ENCODE measurements at regions not wholly inside any gene's neighbourhood (a gene's known extent, or its start where the extent isn't known, plus 50 kb on each side); places are given as distances from the start of the nearest gene placed in this dataset.

DNA sequence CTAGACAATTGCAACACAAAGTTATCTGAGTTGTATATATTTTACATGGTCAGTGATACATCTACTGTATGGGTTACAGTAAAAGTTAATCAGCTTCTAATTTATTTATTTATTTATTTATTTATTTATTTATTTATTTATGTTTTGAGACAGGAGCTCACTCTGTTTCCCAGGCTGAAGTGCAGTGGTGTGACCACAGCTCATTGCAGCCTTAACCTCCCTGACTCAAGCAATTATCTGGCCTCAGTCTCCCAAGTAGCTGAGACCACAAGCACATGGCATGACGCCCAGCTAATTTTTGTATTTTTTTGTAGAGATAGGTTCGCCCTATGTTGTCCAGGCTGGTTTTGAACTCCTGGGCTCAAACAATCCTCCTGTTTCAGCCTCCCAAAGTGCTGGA is 241.6 kb downstream of the PTPRC start:
- ChIA-PET POLR2A (ENCODE audit: low non-redundant PET) (no interaction called here), CTCF (no interaction called here)
- intact Hi-C loops (cut with micrococcal nuclease; ENCODE audit: unreplicated experiment): no loop called here
- no peaks in the 10 kb centered on the region for H3K9me3 ChIP-seq (ENCODE audit: low read depth, low read length, poor library complexity, severe bottlenecking)
- H3K4me1 ChIP-seq (ENCODE audit: insufficient read depth, low read length, poor library complexity, severe bottlenecking): peaks cover 55% of the 10 kb centered on the region
- no peak overlapping the region for H3K4me3 ChIP-seq (ENCODE audit: low read depth, low read length, poor library complexity, severe bottlenecking)
- H3K27ac ChIP-seq (ENCODE audit: low read depth, low read length, poor library complexity, severe bottlenecking): peak overlapping the region; percentile 71
- TF ChIP-seq EZH2 (IDR thresholded peaks at IDR 0.05; ENCODE audit: borderline replicate concordance, low read depth, low read length, poor library complexity, severe bottlenecking): no peak
- TF ChIP-seq, protein P1, sequence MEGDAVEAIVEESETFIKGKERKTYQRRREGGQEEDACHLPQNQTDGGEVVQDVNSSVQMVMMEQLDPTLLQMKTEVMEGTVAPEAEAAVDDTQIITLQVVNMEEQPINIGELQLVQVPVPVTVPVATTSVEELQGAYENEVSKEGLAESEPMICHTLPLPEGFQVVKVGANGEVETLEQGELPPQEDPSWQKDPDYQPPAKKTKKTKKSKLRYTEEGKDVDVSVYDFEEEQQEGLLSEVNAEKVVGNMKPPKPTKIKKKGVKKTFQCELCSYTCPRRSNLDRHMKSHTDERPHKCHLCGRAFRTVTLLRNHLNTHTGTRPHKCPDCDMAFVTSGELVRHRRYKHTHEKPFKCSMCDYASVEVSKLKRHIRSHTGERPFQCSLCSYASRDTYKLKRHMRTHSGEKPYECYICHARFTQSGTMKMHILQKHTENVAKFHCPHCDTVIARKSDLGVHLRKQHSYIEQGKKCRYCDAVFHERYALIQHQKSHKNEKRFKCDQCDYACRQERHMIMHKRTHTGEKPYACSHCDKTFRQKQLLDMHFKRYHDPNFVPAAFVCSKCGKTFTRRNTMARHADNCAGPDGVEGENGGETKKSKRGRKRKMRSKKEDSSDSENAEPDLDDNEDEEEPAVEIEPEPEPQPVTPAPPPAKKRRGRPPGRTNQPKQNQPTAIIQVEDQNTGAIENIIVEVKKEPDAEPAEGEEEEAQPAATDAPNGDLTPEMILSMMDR (conservative IDR thresholded peaks at IDR 0.05; ENCODE audit: low read depth, low read length): no peak
- no peaks in the 10 kb centered on the region for H3K27me3 ChIP-seq (replicated peaks; ENCODE audit: insufficient read depth, low read depth, low read length, poor library complexity)
- DNase-seq (ENCODE audit: low spot score): no peak
- H3K36me3 ChIP-seq (ENCODE audit: insufficient read depth, low read length, poor library complexity, severe bottlenecking): peaks cover 50% of the 10 kb centered on the region
- BruUV-seq (replicated peaks): no TSS peak

DNA sequence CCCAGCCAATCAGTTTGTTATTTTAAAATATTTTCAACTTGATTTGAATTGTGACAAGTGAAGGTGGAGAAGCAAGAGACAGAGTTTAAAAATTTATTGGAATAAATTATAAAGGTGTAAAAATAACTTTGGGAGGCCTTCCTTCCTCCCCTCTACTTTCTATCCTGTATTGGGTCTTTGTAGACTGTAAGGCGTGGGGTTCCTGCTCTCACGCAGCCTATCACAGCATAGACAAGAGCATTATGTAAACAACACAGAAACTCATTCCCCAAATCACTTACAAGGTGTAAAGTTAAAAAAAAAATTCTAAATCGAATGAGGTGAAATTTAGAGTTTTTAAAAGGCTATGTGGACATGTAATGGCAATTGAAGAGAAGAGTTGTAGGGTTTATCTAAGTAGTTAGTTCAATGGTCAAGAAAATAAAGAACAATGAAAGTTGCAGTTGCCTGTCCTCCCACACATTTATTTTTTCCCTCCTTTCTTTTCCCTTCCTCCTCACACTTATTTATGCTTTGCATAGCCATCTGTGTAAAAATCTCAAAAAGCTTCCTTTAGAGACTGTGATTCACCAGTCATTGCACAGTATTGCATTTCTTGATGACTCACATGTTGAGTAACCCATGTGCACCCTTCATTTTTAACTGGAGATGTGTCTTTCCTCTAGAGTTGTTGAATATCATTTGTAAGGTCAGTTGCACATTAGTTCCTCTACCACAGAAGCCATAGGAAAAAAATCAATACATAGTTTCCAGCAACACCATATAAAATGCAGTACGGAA is 242.2 kb downstream of the PTPRC start:
- TSS peak; percentile 1 for BruUV-seq (replicated peaks)
- CTCF ChIA-PET: no interaction called here
- peak overlapping the region; percentile 71 for H3K27ac ChIP-seq (ENCODE audit: low read depth, low read length, poor library complexity, severe bottlenecking)

DNA sequence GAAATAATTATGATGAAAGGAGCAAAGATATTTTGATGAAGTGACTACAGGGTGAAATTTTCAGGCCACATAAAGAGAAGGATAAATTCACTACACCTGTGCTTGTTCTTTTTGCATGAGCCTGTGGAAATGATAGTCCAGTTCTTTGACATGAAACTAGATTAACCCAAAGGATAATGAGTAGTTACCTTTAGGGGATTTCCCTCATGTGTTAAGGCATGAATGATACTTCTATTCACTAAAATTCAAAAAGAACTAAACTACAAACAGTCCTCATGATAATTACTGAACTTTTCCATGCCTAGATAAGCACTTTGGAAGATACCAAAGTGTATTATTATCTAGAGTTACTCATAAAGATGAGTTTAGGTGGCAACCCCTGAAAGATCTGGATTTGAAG is 244.3 kb downstream of the PTPRC start:
- Histone ChIP-seq H3K27ac (ENCODE audit: low read depth, low read length, poor library complexity, severe bottlenecking) (peak overlapping the region; percentile 25), H3K4me3 (ENCODE audit: low read depth, low read length, poor library complexity, severe bottlenecking) (no peak overlapping the region), H3K4me1 (ENCODE audit: insufficient read depth, low read length, poor library complexity, severe bottlenecking) (peaks cover 56% of the 10 kb centered on the region), H3K9me3 (ENCODE audit: low read depth, low read length, poor library complexity, severe bottlenecking) (no peaks in the 10 kb centered on the region), H3K36me3 (ENCODE audit: insufficient read depth, low read length, poor library complexity, severe bottlenecking) (peaks cover 44% of the 10 kb centered on the region), H3K27me3 (replicated peaks; ENCODE audit: insufficient read depth, low read depth, low read length, poor library complexity) (no peaks in the 10 kb centered on the region)
- intact Hi-C loops (cut with micrococcal nuclease; ENCODE audit: unreplicated experiment): no loop called here
- no TSS peak for BruUV-seq (replicated peaks)
- TF ChIP-seq, protein P1 (conservative IDR thresholded peaks at IDR 0.05; ENCODE audit: low read depth, low read length): no peak
- TF ChIP-seq EZH2 (IDR thresholded peaks at IDR 0.05; ENCODE audit: borderline replicate concordance, low read depth, low read length, poor library complexity, severe bottlenecking): no peak
- ChIA-PET CTCF (no interaction called here), POLR2A (ENCODE audit: low non-redundant PET) (interaction anchor here (0.7 kb wide), 1 partner anchor 10 kb away, joined by 3 read pairs; no protein-coding TSS in a partner anchor)
- no peak for DNase-seq (ENCODE audit: low spot score)

More for the DNA sequence above, 242.2 kb downstream of the PTPRC start:
- no peaks in the 10 kb centered on the region for H3K27me3 ChIP-seq (replicated peaks; ENCODE audit: insufficient read depth, low read depth, low read length, poor library complexity)
- intact Hi-C loops (cut with micrococcal nuclease; ENCODE audit: unreplicated experiment): no loop called here
- no peak overlapping the region for H3K4me3 ChIP-seq (ENCODE audit: low read depth, low read length, poor library complexity, severe bottlenecking)
- TF ChIP-seq, protein P1 (conservative IDR thresholded peaks at IDR 0.05; ENCODE audit: low read depth, low read length): no peak
- TF ChIP-seq EZH2 (IDR thresholded peaks at IDR 0.05; ENCODE audit: borderline replicate concordance, low read depth, low read length, poor library complexity, severe bottlenecking): no peak
- POLR2A ChIA-PET (ENCODE audit: low non-redundant PET): no interaction called here
- H3K4me1 ChIP-seq (ENCODE audit: insufficient read depth, low read length, poor library complexity, severe bottlenecking): peaks cover 52% of the 10 kb centered on the region
- no peaks in the 10 kb centered on the region for H3K9me3 ChIP-seq (ENCODE audit: low read depth, low read length, poor library complexity, severe bottlenecking)
- peaks cover 44% of the 10 kb centered on the region for H3K36me3 ChIP-seq (ENCODE audit: insufficient read depth, low read length, poor library complexity, severe bottlenecking)
- DNase-seq (ENCODE audit: low spot score): peak; percentile 87

Measured in A673 (cell line).